GM10266 (cell line): ENCODE measurements at regions not wholly inside any gene's neighbourhood (a gene's known extent, or its start where the extent isn't known, plus 50 kb on each side); places are given as distances from the start of the nearest gene placed in this dataset.

Experiments
- DNase-seq: peaks from one replicate; pipeline ENCODE4 v3.0.0; 2012; ENCODE audit errors: extremely low spot score
- CTCF ChIP-seq: IDR thresholded peaks from 2 replicates; pipeline ENCODE4 v1.5.1; 2012; ENCODE audit warnings: mild to moderate bottlenecking, low read depth; ENCODE audit not compliant: control insufficient read depth, insufficient read depth; ENCODE audit errors: missing control alignments

GRCh38 chr2:150215041-150215440, 272.4 kb downstream of the RND3 start:
- no peak for DNase-seq

GRCh38 chr2:150214626-150215025, 272.8 kb downstream of the RND3 start:
- no peak for DNase-seq
- no peak for TF ChIP-seq CTCF

More at GRCh38 chr2:150215041-150215440, 272.4 kb downstream of the RND3 start:
- no peak for TF ChIP-seq CTCF

GRCh38 chr2:150212722-150213171, 274.7 kb downstream of the RND3 start:
- DNase-seq = no peak
- no peak for TF ChIP-seq CTCF

- no peak for DNase-seq
- TF ChIP-seq CTCF = no peak
Measured at GRCh38 chr2:150211164-150211631, 276.3 kb downstream of the RND3 start.

- TF ChIP-seq CTCF = no peak
- DNase-seq = no peak
Measured at GRCh38 chr2:150209746-150210145, 277.7 kb downstream of the RND3 start.

- TF ChIP-seq CTCF = no peak
Measured at GRCh38 chr2:150208689-150209088, 278.8 kb downstream of the RND3 start.

GRCh38 chr2:150207979-150208378, 279.5 kb downstream of the RND3 start:
- DNase-seq = no peak
- no peak for TF ChIP-seq CTCF

More at GRCh38 chr2:150208689-150209088, 278.8 kb downstream of the RND3 start:
- no peak for DNase-seq
